CD1c-positive myeloid dendritic cell (primary cell): ENCODE measurements at regions not wholly inside any gene's neighbourhood (a gene's known extent, or its start where the extent isn't known, plus 50 kb on each side); places are given as distances from the start of the nearest gene placed in this dataset.

Experiments used
- DNase-seq: peaks from one replicate; pipeline ENCODE4 v3.0.0-alpha.2; 2016; ENCODE audit errors: extremely low spot score

- DNase-seq: no peak
Observed at GRCh38 chr13:74003374-74003773, 130.8 kb downstream of the KLF12 start.

- DNase-seq: no peak
Observed at GRCh38 chr13:74000876-74001275, 133.3 kb downstream of the KLF12 start.

DNA sequence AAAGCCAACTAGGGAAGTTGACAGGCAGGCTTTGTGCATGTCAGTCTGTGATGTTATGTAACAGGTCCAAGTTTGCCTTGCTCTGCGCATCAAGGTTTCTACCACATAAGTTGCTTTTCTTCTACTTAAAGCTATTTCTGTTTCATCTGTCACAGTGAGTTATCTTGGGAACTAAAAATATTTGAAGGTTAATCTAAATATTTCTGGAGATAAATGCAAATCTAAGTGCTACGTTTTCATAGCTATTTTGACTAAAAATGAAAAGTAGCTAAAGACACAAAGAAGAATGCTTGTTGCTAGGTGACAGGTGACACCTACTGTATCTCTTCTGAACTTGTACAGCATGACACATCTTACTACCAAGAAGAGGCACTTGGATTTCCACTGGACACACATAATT lies 135.6 kb downstream of the KLF12 start:
- no peak for DNase-seq

- DNase-seq: no peak
Observed at GRCh38 chr13:73997964-73998363, 136.2 kb downstream of the KLF12 start.

DNA sequence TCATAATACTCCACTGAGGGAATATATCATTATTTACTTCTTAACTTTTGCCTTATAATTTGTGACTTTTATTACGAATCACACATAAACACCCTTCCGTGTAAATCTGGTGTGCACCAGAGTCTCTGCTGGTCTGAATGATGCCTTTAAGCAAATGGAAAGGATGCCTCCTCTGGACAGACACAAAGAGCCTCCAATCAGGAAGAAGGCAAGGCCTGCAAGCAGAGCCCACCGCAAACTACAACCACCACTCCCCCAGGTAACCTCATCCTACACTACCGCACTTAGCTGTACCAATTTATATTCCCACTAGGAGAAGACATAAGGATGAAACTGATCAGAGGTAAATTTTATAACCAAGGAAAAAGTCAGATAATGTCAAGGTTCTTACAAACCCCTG lies 137.6 kb downstream of the KLF12 start:
- no peak for DNase-seq

- no peak for DNase-seq
Observed at GRCh38 chr13:73995736-73996135, 138.5 kb downstream of the KLF12 start.

- DNase-seq: no peak
Observed at GRCh38 chr13:73993661-73994060, 140.5 kb downstream of the KLF12 start.

GRCh38 chr13:73991884-73992283 lies 142.3 kb downstream of the KLF12 start:
- DNase-seq: no peak

DNA sequence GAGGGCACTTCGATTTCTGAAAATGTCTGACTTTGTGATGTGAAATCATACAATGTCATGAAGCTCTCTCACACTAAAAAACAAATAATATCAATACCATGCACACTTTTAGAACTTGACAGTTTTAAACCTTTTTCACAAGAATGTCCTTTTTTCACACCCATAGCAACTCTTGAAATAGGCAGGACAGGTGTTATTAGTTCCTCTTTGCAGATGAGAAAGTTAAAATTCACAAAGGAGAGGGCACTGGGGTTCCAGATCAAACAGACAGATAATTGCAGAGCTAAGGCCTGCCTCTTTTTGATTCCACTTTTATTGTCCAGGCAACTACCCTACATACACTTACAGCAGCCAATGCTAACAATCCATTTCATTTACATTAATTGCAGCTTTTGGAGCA lies 142.8 kb downstream of the KLF12 start:
- no peak for DNase-seq

- no peak for DNase-seq
Observed at GRCh38 chr13:73989244-73989843, 144.9 kb downstream of the KLF12 start.

DNA sequence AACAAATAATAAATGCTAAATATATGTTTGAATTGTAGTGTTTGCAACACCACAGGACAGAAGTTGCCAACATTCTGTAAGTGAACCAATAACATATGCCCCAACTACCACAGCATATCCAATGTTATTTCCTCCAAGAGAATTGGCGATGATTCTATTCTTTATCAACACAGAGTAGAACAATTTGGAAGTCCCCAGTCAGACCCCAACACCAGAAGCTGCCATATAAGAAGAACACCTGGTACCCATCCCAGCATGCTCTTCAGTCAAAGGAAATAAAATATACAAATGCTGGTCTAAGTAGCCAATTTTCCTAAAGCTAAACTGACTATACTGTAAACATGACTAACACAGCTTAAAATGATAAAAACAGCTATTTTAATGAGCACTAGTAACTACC lies 145.7 kb downstream of the KLF12 start:
- no peak for DNase-seq

GRCh38 chr13:73987618-73988017 lies 146.6 kb downstream of the KLF12 start:
- peak; percentile 5 for DNase-seq

DNA sequence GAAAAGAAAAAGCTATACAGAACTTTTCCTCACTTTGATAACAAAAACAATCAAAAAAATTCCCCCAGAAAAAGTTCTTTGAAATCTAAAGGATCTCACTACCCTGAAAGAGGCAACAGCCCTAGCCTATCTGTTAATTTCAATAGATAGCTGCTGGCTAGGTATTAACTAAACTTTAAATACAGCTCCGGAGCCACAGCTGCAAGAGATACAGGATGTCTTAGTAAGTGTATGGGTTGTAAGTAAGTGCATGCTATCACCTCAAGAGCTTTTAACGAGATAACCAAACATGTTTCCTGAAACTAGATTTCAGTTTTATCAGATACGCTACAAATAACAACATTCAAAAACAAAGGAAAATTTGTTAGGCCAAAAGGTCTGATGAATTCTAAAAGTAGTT lies 148.4 kb downstream of the KLF12 start:
- no peak for DNase-seq

DNA sequence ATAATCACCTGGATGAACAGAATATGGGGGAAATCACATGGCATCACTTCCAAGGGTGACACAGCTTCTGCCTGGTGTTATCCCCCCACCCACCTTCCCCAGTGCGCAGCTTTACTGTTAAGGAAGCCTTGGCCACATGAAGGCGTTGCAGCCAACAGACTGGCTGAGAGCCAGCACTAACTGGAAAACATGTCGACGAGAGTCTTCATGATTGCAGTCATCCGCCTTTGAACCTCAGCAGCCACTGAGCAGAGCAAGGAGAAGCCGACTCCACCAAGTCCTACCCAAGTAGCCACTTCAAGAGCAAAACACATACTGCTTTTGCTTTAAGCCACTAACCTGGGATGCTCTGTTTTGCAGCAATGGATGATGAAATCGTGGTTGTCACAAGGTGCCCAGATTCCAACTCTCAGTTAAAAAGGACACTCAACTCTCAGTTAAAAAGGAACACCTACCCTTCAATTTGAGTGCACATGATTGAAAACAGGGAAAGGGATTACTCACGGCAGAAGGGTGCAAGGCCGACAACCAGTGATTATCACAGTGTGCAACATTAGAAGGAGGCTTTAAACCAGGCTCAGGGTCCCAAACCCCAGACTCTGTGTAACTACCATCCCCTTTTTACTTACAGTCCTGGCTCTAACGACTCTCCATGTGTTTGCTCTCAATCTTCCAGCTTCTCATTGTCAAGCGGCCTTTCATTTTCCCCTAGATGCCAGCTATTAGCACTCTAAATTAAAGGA lies 149.1 kb downstream of the KLF12 start:
- DNase-seq: peak; percentile 16

- DNase-seq: no peak
Observed at GRCh38 chr13:73984201-73984600, 150.0 kb downstream of the KLF12 start.

GRCh38 chr13:73983109-73983508 lies 151.1 kb downstream of the KLF12 start:
- no peak for DNase-seq

GRCh38 chr13:73981595-73981994 lies 152.6 kb downstream of the KLF12 start:
- no peak for DNase-seq

DNA sequence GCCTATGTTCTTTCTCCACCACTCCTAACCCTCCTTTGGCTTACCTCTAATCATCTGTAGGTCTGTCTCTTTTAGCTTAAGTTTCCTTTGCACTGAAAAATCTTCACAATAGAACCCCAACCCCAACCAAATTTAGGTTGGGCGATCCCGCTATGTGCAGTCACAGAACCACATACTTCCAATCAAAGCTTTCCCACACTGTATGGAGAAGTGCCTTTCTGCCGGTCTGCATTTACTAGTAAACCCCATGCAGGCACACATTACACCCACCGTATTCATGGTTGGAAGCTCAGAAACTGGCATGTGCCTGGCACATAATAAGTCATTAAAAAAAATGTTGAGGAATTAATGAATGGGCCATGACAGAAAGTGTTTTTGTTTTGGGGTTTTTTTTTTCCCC lies 158.4 kb downstream of the KLF12 start:
- DNase-seq: no peak

GRCh38 chr13:73974051-73974450 lies 160.2 kb downstream of the KLF12 start:
- no peak for DNase-seq

DNA sequence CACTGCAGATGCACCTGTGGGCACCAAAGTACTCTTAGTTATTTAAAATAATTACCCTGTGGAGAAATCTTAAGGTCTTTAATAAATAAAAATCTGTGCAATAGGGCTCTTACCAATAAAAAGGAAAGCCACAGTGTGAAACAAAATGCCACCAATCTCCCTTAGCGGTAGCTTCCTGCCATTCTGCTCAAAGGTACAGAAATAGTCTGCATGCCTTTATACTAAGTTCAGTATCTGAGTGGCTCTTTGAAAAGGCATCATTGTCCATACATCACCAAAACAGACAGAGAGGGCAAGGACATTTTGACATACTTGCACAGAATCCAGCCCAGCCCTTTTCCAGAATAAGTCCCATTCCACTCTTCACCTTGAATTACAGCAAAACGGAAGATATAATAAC lies 161.0 kb downstream of the KLF12 start:
- no peak for DNase-seq

- DNase-seq: no peak
Observed at GRCh38 chr13:73972545-73972944, 161.7 kb downstream of the KLF12 start.

GRCh38 chr13:73971481-73971880 lies 162.7 kb downstream of the KLF12 start:
- DNase-seq: no peak

DNA sequence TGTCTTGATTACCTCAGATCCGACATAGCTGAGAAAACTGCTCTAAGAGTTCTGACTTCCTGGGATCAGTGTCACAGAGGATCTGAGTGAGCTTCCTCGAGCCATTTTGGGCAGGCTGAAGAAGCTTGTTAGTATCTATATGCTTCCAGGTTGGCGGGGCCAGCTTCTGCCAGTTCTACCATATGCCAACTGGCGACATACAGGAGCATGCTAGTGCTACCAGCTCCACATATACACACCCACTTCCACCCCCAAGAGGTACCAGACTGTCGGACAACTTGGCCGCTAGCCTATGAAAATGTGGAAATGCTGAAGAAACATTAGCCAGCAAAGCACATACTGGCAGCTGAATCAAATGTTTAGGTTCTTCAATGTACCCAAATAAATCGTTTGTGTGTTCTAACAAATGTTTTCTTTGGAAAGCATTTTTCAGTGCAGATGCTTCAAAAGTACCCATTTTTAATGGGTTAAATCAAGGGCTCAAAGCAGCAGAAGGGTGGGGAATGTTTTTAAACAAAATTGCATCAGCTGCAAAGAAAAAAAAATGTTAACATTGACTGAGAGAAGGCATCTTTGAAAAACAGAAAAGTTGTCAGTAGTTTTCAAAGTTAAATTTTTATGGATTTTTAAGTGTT lies 163.7 kb downstream of the KLF12 start:
- no peak for DNase-seq
